Dermis microvascular lymphatic vessel endothelial cell (primary cell): ENCODE measurements at regions not wholly inside any gene's neighbourhood (a gene's known extent, or its start where the extent isn't known, plus 50 kb on each side); places are given as distances from the start of the nearest gene placed in this dataset.
"Not testable (repeated sequence)": the region's sequence is repeated elsewhere in the genome, so short reads cannot be mapped to it uniquely, and the experiment has no call there.

Experiments used
- DNase-seq, 2 donors: peaks; one replicate each; pipeline versions ENCODE4 v3.0.0 to v3.0.0-alpha.2; 2010; ENCODE audit warnings: low read depth in 2 of 2

DNA sequence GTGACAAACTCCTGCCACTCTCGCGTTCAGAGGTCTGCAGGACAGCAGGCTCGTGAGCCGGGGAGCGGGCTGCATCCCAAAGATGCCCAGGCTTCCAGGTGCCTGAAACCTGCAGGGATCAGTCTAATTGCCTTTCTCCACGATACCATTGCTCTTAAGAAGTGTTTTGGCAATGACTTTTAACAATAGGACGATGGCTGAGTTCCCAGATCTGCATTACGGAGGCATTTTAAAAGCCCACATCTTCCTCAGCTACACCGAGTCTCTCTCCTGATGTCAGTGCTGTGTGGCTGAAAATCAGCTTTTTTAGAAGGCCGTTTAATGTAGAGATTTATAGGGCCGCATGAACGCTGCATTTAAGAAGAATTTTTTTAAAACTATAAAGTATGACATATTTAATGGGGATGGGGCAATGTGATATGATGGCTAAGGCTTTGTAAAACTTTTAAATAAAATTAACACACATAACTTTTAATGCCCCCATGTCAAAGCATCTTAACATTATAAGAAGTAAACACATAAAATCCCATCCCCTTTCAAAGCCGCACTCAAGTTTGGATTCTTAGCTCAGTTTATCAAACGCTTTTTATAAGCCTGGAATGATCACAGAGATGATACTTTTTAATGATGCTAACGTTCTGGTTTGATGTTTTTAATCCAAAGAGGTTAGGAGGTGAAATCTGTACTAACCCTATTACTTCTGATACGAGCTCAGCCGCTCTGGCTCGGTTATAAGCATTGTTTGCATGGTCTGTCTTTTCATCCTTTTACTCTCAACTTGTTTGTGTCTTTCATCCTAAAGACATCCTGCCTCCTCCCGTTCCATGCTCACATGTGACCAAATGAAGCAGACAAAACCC lies 386.0 kb downstream of the SMOC2 start:
- no peak for DNase-seq

DNA sequence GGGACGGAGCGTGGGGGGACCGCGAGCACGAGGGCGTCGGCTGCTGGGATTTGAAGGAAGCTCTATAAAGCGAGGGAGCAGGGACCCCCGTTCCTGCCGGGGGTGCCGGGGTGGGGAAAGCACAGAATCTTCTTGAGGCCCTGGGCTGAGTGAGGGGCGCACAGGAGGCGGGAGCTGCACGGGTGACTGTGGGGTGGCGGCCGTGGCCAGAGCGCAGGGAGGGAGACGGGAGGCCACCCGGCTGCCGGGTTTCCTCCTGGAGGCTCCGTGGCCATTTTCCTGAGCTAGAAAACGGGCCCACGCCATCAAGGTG lies 385.1 kb downstream of the SMOC2 start:
- no peak for DNase-seq

DNA sequence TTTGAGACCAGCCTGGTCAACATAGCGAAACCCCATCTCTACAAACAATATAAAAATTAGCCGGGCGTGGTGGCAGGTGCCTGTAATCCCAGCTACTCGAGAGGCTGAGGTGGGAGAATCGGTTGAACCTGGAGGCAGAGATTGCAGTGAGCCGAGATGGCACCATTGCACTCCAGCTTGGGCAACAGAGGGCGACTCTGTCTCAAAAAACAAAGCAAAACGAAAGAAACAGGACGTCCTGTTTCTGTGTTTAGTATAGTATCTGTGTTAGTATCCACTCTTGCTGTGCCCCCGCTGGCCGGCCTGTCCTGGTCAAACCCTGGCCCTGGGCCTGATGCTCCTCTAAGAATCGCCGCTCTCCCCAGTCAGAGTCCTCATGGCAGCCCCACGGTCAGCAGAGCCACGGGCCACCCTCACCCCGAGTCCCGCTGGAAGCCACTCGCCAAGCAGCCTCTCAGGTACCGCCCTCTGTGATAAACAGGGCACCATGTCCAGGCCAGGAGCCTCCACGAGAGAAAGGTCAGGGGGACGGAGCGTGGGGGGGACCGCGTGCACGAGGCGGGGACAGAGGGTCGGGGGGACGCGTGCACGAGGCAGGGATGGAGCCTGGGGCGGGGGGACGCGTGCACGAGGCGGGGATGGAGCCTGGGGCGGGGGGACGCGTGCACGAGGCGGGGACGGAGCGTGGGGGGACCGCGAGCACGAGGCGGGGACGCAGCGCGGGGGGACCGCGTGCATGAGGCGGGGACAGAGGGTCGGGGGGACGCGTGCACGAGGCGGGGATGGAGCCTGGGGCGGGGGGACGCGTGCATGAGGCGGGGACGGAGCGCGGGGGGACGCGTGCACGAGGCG lies 384.5 kb downstream of the SMOC2 start:
- DNase-seq, result no peak

DNA sequence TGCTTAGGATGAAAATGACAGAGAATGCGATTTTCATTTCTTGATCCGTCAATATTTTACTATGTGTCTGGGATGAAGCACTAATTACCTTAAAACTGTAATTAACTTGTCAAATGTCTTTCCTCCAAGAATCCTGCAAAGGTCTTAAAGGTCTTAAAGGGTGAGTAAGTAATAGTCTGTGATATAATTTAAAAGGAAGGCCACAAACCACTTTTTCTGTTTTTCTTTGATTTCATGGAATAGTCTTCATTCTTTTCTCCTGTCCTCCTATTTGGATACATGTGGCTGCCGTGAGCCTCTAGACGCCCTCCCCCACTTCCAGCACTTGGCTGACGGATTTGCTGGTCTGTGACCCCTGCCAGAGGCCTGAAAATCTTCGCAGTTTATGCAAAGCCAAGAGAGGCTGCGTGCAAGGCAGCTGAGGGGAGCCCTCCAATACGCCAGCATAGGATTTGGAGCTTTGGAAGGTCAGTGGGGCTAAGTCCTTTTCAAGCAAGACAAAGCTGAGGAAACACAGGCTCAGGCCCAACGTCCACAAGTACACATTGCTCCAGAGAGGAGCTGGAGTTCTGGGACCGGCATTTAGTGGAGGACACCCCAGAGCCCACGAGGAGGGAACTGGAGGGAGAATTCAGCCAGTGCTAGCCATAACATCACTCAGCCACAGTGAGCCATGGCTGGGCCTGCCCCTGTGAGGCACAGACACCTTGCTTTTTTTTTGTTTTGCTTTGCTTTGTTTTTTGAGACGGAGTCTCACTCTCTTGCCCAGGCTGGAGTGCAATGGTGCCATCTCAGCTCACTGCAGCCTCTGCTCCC lies 382.6 kb downstream of the SMOC2 start:
- DNase-seq, result no peak

DNA sequence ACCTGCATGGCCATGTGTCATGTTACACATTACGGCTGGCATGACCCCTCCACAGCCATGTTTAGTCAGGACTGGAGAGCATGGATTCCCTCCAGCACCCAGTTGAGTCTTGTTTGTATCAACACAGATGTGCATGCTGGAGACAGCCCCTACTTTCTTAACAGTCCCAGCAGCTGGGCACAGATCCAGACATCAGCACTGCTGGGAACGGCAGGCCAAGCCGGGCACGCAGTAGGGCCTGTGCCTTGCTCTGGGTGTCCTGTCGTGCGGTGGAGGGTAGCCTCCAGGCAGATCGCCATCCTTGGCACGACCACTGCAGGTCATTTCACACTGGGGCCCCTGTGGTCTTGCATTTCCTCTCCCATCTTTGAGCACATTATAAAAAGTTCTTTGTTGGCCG lies 381.4 kb downstream of the SMOC2 start:
- DNase-seq, result no peak

DNA sequence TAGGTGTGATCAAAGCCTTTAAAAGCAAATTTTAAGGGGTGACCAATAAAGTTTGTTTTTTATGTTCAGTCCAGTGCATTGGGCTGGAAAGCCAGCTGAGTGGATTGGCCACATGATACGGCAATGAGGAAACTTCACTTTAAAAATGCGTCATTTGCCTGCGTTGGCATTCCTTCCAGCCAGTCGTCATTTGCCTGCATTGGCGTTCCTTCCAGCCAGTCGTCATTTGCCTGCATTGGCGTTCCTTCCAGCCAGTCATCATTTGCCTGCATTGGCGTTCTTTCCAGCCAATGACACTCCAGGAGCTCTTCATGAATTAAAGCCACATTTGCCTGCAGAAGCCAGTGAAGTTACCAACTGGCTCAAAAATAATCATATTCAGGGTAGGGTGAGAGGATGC lies 378.6 kb downstream of the SMOC2 start:
- no peak for DNase-seq

DNA sequence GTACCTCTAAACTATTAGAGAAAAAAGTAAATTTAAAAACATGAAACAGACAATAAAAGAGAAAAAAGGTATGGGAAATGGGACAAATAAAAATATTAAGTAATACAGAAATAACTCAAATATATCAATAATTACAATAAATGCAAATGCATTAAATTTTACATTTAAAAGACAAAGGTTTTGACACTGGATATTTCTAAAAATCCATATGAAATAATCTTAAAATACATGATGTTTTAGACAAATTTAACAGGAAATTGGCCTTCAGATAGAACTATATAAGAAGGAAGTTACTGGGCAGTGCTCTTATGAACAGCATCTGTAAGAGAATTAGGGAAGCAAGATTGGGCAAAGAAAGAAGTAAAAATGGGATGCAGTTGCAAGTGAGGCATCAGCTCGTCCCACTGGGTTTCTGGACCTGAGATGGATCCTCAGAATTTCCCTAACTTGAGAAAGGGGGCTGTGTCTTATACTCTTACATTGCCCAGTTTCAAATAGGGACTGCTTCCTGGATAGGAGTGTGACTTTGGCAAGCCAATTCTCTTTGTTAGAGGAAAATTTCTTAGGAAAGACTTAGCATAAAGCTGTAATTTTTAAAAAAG lies 376.7 kb downstream of the SMOC2 start:
- no peak for DNase-seq

DNA sequence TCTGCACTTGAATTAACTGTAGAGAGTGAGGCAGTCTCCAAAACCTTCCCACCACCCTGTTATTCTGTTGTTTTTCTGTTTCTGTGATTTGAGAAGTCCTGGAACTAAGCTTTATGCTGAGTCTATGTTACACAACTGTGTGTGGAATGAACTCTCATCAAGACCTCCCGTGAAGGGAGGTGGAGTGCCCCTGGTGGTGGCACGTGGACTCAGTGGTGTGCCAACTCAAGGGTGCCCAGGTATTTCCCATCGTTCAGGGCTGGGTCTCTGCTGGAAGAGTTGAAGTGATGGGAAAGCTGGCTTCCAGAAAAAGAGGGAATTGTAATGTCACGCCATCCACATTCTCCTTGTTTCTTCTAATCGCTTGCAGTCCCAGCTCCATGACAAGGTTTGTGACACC lies 374.2 kb downstream of the SMOC2 start:
- no peak for DNase-seq

DNA sequence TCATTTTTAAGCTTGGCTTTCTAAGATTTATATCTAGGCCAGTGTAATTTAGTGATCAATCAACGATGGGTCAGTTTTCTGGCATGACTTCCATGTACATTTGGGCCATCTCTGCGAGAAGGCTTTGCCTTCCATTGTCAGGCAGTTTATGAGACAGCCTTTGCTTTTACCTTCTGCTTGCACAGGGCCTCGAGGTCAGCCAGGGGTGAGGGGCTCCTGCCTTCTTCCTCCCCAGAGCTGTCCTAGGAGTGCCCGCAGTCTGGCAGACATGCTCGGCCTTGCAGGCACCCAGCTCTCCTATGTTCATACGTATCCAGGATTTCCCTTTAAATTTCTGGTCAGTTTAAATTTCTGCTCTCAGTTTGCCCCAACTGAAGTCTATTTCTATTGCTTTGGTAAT lies 367.2 kb downstream of the SMOC2 start:
- DNase-seq, result no peak

DNA sequence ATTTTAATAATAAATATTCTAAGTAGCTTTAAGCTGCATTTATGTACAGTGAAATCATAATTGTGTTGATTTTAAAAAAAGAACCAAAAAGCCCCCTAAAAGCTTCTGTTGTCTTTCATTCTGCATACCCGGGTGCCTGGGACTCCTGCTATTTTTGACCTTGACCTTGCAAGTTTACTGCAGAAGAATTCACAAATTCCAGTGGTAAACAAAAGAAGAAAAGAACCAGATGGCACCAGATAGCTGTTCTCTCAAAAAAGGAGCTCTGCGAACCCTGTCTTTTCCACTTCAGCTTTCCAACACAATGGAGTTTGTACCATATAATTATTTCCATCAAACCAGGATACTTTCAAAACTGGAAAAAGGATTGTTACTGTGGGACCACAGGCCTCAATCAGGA lies 363.3 kb downstream of the SMOC2 start:
- no peak for DNase-seq

DNA sequence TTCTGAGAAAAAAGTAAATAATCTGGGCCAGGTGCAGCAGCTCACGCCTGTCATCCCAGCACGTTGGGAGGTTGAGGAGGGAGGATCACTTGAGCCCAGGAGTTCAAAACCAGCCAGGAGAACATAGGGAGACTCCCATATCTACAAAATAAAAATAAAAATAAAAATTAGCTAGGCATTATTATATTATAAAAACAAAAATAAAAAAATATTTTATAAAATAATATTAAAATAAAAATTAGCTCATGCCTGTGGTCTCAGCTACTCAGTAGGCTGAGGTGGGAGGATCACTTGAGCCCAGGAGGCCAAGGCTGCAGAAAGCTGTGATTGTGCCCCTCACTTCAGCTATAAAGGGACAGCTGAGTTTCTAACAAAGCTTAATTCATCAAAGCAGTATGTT lies 362.9 kb downstream of the SMOC2 start:
- DNase-seq, result no peak

DNA sequence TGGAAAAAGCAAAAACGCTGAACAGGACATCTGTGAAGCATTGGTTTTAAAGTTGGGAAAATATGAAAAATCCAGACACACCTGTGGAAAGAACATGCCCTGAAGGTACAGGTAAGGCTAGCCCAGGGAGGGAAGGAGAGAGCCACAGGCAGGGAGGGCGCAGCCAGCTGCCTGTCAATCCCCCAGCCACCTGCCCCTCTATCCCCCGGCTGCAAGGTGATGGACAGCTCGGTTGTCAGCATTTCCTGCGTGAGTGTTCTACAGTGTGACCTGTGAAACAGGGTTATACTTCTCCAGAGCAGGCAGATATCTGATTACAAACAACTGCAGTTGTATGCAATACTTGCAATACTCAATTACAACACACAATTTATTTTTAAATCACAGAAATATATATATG lies 358.1 kb downstream of the SMOC2 start:
- no peak for DNase-seq

DNA sequence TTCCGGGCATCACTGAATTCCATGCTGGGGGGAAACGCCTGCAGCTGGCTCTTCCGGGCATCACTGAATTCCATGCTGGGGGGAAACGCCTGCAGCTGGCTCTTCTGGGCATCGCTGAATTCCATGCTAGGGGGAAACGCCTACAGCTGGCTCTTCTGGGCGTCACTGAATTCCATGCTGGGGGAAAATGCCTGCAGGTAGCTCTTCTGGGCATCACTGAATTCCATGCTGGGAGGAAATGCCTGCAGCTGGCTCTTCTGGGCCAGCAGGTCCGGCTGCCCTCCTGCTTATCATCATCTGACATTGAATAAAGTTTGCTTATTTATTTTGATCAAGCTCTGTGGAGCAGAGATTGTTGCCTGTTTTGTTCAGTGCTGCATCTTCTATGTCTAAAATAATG lies 355.1 kb downstream of the SMOC2 start:
- DNase-seq, result no peak

DNA sequence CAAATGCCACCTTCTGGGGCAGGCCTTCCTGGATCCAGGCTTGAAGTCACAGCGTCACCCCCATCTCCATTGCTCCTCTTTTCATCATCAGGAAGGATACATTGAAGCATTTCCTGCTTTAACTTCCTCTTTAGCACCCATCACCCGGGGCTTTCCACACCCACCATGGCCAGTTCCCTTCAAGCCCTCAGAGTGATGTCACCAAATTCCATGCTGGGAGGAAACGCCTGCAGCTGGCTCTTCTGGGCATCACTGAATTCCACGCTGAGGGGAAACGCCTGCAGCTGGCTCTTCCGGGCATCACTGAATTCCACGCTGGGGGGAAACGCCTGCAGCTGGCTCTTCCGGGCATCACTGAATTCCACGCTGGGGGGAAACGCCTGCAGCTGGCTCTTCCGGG lies 354.6 kb downstream of the SMOC2 start:
- DNase-seq, result not testable (repeated sequence)

DNA sequence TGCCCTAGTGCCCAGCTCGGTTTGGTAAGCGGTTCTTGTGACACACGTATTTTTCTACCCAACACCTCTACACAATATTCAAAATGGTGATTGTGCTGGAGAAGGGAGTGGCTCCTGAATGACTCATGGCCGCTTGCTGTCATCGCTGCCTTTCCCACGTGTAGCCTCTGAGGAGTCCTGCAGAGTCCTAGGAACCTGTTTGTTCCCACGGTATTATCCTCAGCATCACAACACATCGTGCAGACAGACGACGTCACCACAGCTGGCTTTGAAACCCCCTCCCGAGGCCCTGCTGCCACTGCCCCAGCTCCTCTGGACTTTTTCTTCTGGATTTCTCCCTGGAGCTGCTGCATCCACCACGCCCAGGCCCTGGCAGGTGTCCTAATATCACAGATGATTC lies 353.5 kb downstream of the SMOC2 start:
- DNase-seq, result no peak

DNA sequence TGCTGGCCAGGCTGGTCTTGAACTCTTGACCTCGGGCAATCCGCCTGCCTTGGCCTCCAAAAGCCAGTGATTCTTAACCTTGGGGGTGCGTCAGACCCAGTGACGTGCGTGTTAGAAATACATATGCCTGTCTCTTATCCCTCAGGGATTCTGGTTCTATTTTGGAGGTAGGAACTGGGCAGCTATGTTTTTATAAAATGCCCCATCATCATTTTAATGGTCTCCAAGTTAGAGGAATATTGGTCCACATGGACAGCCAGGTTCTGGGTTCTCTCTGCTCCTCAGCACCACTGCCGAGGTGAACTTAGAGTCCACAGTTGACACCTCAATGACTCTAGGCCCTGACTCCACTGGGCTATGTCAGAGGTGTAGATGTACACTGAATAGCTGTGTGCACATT lies 352.7 kb downstream of the SMOC2 start:
- DNase-seq, result no peak

DNA sequence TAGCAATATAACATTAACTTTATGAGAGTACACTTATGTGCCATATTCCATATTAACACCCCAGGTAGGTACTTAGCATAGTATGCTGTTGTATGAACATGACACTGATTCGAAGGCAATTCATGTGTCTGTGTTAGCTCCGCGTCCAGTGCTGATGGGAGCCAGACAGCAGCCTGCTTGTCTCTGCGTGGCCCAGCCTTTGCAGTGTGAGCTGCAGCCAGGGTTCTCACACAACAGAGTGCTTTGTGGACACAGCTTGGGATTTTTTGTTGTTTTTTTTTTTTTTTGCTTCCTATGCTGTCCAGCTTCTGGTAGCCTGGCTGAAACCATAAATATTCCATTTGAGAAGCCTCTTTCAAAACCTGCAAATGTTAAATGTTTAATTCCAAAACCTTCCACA lies 350.9 kb downstream of the SMOC2 start:
- DNase-seq, result no peak

DNA sequence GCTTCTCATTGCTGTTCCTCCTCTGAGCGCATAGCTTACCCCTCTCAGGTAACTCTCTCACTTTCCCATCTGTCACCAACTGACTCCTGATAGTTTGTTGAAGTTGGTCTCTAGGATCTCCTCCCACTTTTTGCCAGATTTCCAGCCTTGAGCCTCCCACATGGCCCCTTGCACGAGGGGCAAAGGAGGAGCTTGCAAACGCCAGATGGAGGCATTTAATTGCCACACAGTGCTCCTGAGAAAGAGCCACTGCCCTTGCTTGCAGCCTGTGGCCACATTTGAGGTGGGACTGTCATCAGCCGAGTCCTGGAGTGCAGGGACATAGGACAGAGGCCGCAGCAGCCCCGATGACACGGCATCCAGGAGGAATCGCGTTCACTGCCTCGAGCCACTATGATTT lies 348.7 kb downstream of the SMOC2 start:
- DNase-seq, result no peak

DNA sequence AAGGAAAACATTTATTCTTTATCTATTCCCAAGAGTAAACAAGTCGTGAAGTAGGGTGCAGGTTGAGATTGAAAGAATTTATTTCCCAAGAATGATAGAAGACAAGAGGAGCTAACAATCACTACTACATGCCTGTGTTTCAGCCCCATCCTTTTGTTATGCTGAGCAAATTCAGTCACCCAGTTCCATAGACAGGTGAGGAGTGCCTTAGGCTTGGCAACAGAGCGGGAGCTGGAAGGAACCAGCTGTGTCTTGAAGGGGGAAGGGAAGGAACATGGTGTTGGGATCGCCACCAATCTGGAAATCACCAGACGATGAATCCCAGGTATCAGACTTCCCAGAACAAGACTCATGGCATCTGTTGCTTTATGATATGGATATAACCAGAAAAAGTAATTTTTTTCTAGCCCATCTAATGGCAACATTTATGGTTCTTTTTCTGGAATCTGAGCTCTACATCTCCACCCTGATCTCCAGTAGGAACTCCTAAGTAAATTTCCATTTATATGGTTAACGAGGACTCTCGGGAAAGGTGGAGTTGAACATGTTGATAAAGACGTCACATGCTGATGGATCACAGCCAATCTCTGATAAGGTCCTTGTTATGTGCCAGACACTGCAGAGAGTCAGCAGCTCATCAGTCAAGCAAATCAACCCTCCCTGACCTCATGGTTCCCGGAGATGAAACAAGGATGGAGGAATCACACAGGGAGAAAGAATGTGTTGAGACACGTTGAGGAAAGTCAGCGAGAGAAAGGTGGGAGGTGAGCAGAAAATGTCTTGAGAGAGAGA lies 344.9 kb downstream of the SMOC2 start:
- no peak for DNase-seq

DNA sequence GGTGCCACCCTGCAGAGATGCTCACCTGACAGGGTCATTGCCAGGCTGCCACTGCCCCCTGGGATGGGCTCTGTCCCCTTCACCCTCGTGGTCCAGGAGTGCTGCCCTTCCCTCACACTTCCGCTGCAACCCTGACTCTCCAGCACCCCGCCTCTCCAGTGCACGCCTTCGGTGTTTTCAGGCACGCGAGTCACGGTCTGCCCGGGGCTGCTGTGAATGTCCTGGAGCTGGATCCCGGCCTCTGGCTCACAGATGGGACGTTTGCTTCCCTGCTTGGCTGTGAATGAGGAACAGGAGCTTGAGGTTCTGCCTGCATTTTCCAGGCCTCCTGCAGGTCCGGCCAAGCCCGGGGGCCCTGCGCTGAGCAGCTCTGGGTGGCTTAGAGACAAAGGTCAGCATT lies 343.4 kb downstream of the SMOC2 start:
- no peak for DNase-seq

DNA sequence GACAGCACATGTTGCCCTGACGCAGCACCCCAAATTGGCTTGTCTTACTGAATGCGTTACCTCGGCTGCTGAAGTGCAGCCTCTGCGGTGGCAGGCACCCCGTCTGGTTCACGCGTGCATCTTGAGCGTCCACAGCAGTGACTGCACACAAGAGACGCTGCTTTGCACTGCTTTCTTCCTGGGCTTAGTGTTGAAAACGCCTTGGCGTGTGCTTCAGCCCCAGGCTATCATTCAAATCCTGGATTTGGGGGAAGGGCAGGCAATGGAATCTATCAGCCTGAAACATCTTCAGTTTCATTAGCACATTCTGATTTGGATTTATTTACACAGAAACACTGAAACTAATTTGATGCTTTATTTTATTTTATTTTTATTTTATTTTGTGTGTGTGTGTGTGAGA lies 342.7 kb downstream of the SMOC2 start:
- no peak for DNase-seq
